ENCODE measurements at regions not wholly inside any gene's neighbourhood (a gene's known extent, or its start where the extent isn't known, plus 50 kb on each side); places are given as distances from the start of the nearest gene placed in this dataset.
A peak's percentile ranks its signal among the peaks of the same experiment; 100 is the strongest.

GRCh38 chr15:97686324-97686723 lies 274.2 kb upstream of the ARRDC4 start:
- Histone ChIP-seq H3K4me2 (ENCODE audit: low read depth, low read length) (no peak overlapping the region), H2AK9ac (replicated peaks; ENCODE audit: low read depth, low read length, poor library complexity) (no peak overlapping the region), H3K36me3 (ENCODE audit: control insufficient read depth, insufficient read depth, low read length) (no peaks in the 10 kb centered on the region), H3K4me1 (ENCODE audit: control insufficient read depth, insufficient read depth, low read length) (no peaks in the 10 kb centered on the region), H3K4me3 (ENCODE audit: insufficient read depth, low read depth, low read length) (no peak overlapping the region), H3K18ac (ENCODE audit: low read depth, low read length) (no peak overlapping the region), H3K23ac (ENCODE audit: low read depth, low read length) (no peak overlapping the region), H2BK120ac (ENCODE audit: low read depth, low read length) (no peak overlapping the region), H3K9me3 (ENCODE audit: control insufficient read depth, insufficient read depth, low read length) (peaks cover 11% of the 10 kb centered on the region), H3K27ac (ENCODE audit: insufficient read depth, low read length) (no peak overlapping the region), H3K9ac (ENCODE audit: low read depth, low read length) (no peak overlapping the region), H2AFZ (replicated peaks; ENCODE audit: low read length, poor library complexity) (no peak overlapping the region), H2BK5ac (ENCODE audit: low read depth, low read length, poor library complexity, severe bottlenecking) (no peak overlapping the region), H3K56ac (ENCODE audit: extremely low read depth, insufficient read depth, low read length) (no peak overlapping the region), H3K4ac (ENCODE audit: low read depth, low read length) (no peak overlapping the region), H2BK20ac (ENCODE audit: low read depth, low read length) (no peak overlapping the region), H4K20me1 (ENCODE audit: insufficient read depth, low read length) (no peaks in the 10 kb centered on the region), H2AK5ac (ENCODE audit: low read depth, low read length) (no peak overlapping the region), H3K27me3 (ENCODE audit: control insufficient read depth, insufficient read depth, low read length) (no peaks in the 10 kb centered on the region), H3K14ac (replicated peaks; ENCODE audit: low read depth, low read length) (no peak overlapping the region), H4K5ac (ENCODE audit: low read depth, low read length) (no peak overlapping the region), H2BK15ac (ENCODE audit: low read depth, low read length) (no peak overlapping the region), H4K8ac (ENCODE audit: low read depth in 2 of 2, low read length in 2 of 2) (no peak overlapping the region), H4K91ac (ENCODE audit: insufficient read depth, low read depth, low read length) (no peak overlapping the region), H3K79me1 (ENCODE audit: low read depth in 1 of 2, low read length in 2 of 2) (no peaks in the 10 kb centered on the region), H3K9me1 (ENCODE audit: insufficient read depth, low read length) (no peaks in the 10 kb centered on the region)
- no CpG with 5 or more reads among the region's 2 CpGs for WGBS, 2 experiments (ENCODE audit: extremely low coverage in 2 of 2, insufficient read length in 1 of 2)
- dilution Hi-C loops (cut with HindIII; ENCODE audit: low sequenced_read_pairs, unreplicated experiment) (no loop called here), intact Hi-C loops (cut with micrococcal nuclease) (no loop called here), in situ Hi-C loops (cut with MboI; ENCODE audit: low sequenced_read_pairs) (no loop called here)
- no TSS peak for BruUV-seq (replicated peaks)
- CTCF ChIA-PET = no interaction called here
- POLR2A ChIA-PET (ENCODE audit: unreplicated experiment) = no interaction called here
- no peak for DNase-seq
- TF ChIP-seq CEBPB (IDR thresholded peaks at IDR 0.05; ENCODE audit: low read depth, low read length) = no peak
- TF ChIP-seq ELK1 (IDR thresholded peaks at IDR 0.05; ENCODE audit: borderline replicate concordance, low read depth, low read length) = no peak
- no peak for TF ChIP-seq CHD1 (IDR thresholded peaks at IDR 0.05; ENCODE audit: low read depth, low read length)
- TF ChIP-seq MAFK (IDR thresholded peaks at IDR 0.05; ENCODE audit: low read depth, low read length) = peak; percentile 78
- no peak for TF ChIP-seq SMC3 (IDR thresholded peaks at IDR 0.05; ENCODE audit: low read depth, low read length)
- no peak for TF ChIP-seq CTCF (conservative IDR thresholded peaks at IDR 0.05; ENCODE audit: low read depth, low read length)
- ATAC-seq (ENCODE audit: low read depth) = no peak

Measured in IMR-90 (cell line).